ENCODE measurements at regions not wholly inside any gene's neighbourhood (a gene's known extent, or its start where the extent isn't known, plus 50 kb on each side); places are given as distances from the start of the nearest gene placed in this dataset.

DNA sequence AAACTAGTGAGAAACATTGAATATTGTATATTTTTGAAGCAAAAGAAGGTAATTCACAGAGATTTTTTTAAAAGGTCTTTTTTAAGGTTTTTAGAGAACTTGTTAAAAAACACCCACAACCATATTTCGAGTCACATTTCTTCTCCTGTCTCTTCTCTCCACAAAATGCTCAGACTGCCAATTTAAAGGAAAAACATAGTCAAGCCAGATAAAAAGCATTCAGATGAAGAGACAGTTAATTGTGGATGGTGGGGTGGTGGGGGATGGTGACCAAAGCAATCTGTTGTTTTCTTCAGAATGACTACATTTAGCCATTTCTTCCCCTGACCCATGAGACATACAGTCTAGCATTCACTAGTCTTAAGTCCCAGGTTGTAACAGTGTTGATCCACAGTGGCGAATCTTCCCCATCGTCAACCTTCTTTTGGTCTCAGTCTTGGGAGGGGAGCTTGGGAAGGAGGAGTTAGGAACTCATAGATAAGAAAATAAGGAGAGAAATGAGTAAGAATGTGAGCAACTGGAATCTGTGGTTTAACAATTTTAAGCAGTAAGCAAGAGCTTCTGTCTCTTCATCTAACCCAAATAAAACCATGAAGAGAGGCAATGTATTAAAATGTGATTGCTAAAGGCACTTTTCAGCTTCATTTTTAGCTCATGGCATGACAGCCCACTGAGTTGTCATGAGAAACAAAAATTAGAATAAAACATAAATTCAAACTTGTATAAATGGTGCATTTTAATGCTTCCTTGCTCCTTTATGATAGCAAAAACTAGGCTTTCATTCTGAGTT, 413.7 kb upstream of the FSHR start:
- Histone ChIP-seq H3K4me3 (no peak overlapping the region), H3K4me1 (ENCODE audit: insufficient read depth) (no peaks in the 10 kb centered on the region), H3K27me3 (replicated peaks; ENCODE audit: insufficient read depth) (no peaks in the 10 kb centered on the region), H3K9ac (no peak overlapping the region), H3F3A (ENCODE audit: insufficient read depth) (no peaks in the 10 kb centered on the region), H3K79me2 (ENCODE audit: insufficient read depth) (no peaks in the 10 kb centered on the region), H3K9me3 (ENCODE audit: low read depth) (no peaks in the 10 kb centered on the region), H2AFZ (no peak overlapping the region), H3K9me2 (ENCODE audit: insufficient read depth) (no peaks in the 10 kb centered on the region), H3K27ac (no peak overlapping the region), H3K4me2 (ENCODE audit: unreplicated experiment) (no peak overlapping the region), H4K20me1 (ENCODE audit: insufficient read depth) (no peaks in the 10 kb centered on the region), H3K36me3 (ENCODE audit: low read depth) (no peaks in the 10 kb centered on the region)
- DNase-seq: no peak
- TF ChIP-seq EZH2phosphoT487 (IDR thresholded peaks at IDR 0.05; ENCODE audit: insufficient read depth, low read depth) (no peak), EZH2 (IDR thresholded peaks at IDR 0.05; ENCODE audit: insufficient read depth, poor library complexity, severe bottlenecking) (no peak)
- WGBS, 2 experiments (ENCODE audit: low coverage in 1 of 2, low lambda C conversion rate in 2 of 2, missing lambda C conversion rate in 2 of 2): 30 to 31% methylated on average over 3 of the region's 3 CpGs
- in situ Hi-C loops (cut with MboI): no loop called here

DNA sequence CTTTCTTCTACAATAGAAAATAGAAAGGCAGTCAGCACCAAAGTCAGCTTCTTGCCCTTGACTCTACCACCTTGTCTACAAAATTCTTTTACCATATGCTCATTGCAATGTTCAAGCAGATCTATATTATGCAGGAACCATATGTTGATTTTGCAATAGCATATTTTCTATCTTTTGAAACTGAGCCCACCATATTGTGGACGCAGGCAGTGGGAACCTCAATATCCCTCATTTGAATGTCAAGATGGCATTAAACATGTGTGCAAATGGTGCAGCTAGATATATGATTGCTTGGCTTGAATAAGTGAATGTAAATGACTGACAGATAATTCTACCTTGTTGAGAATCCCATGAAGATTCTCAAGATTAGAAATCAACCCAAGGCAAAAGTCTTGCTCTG, 412.7 kb upstream of the FSHR start:
- no peak overlapping the region for H3K27ac ChIP-seq
- no peaks in the 10 kb centered on the region for H3K27me3 ChIP-seq (replicated peaks; ENCODE audit: insufficient read depth)
- WGBS, 2 experiments (ENCODE audit: low coverage in 1 of 2, low lambda C conversion rate in 2 of 2, missing lambda C conversion rate in 2 of 2): 3 to 18% methylated on average over 1 of the region's 1 CpG
- no peaks in the 10 kb centered on the region for H3F3A ChIP-seq (ENCODE audit: insufficient read depth)
- no peak overlapping the region for H3K4me2 ChIP-seq (ENCODE audit: unreplicated experiment)
- H3K9ac ChIP-seq: no peak overlapping the region
- no peak overlapping the region for H2AFZ ChIP-seq
- TF ChIP-seq EZH2 (IDR thresholded peaks at IDR 0.05; ENCODE audit: insufficient read depth, poor library complexity, severe bottlenecking) (no peak), EZH2phosphoT487 (IDR thresholded peaks at IDR 0.05; ENCODE audit: insufficient read depth, low read depth) (no peak)
- no peak for DNase-seq
- H3K4me1 ChIP-seq (ENCODE audit: insufficient read depth): no peaks in the 10 kb centered on the region
- H3K79me2 ChIP-seq (ENCODE audit: insufficient read depth): no peaks in the 10 kb centered on the region
- H3K9me3 ChIP-seq (ENCODE audit: low read depth): no peaks in the 10 kb centered on the region
- H4K20me1 ChIP-seq (ENCODE audit: insufficient read depth): no peaks in the 10 kb centered on the region
- no peaks in the 10 kb centered on the region for H3K36me3 ChIP-seq (ENCODE audit: low read depth)
- H3K4me3 ChIP-seq: no peak overlapping the region
- no peaks in the 10 kb centered on the region for H3K9me2 ChIP-seq (ENCODE audit: insufficient read depth)
- in situ Hi-C loops (cut with MboI): no loop called here

DNA sequence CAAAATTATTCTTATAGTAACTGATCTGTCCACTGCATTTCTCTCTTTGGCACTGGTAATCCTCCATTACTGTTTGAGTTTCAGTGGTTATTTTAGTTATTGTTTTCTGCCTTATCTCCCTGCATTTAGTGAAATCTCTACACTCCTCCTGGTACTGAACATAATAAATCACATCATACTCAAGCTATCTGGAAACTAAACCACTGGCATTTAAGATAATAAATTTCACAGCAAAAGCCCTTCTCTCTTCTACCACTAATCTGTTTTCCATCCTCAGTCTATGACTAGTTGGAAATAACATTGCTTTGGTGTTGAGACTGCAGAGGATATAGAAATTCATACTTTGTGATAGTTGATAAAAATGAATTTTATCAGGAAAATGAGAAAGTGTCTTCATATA, 399.3 kb upstream of the FSHR start:
- H3K79me2 ChIP-seq (ENCODE audit: insufficient read depth): no peaks in the 10 kb centered on the region
- no peak overlapping the region for H3K4me2 ChIP-seq (ENCODE audit: unreplicated experiment)
- no peaks in the 10 kb centered on the region for H3K36me3 ChIP-seq (ENCODE audit: low read depth)
- no peak overlapping the region for H3K9ac ChIP-seq
- H3K9me3 ChIP-seq (ENCODE audit: low read depth): no peaks in the 10 kb centered on the region
- H3K27ac ChIP-seq: no peak overlapping the region
- DNase-seq: no peak
- TF ChIP-seq EZH2 (IDR thresholded peaks at IDR 0.05; ENCODE audit: insufficient read depth, poor library complexity, severe bottlenecking) (no peak), EZH2phosphoT487 (IDR thresholded peaks at IDR 0.05; ENCODE audit: insufficient read depth, low read depth) (no peak)
- H4K20me1 ChIP-seq (ENCODE audit: insufficient read depth): no peaks in the 10 kb centered on the region
- H3K9me2 ChIP-seq (ENCODE audit: insufficient read depth): no peaks in the 10 kb centered on the region
- in situ Hi-C loops (cut with MboI): no loop called here
- H3K4me3 ChIP-seq: no peak overlapping the region
- no peak overlapping the region for H2AFZ ChIP-seq
- H3F3A ChIP-seq (ENCODE audit: insufficient read depth): no peaks in the 10 kb centered on the region
- no peaks in the 10 kb centered on the region for H3K27me3 ChIP-seq (replicated peaks; ENCODE audit: insufficient read depth)
- H3K4me1 ChIP-seq (ENCODE audit: insufficient read depth): no peaks in the 10 kb centered on the region

DNA sequence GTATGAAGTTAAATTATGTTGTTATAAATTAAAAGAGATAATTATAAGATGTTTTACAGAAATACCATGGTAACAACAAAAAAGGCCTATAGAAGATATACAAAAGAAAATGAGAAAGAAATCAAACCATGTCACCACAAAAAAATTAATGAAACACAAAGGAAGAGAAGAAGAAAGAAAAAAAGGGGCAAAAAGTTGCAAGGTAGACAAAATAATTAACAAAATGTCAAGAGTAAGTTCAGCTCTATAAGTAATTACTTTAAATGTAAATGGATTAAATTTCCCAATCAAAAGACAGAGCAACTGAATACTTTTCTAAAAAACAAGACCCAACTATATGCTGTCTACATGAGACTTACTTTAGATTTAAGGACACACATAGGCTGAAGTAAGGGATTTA, 378.4 kb upstream of the FSHR start:
- Histone ChIP-seq H3K27ac (no peak overlapping the region), H3K4me2 (ENCODE audit: unreplicated experiment) (no peak overlapping the region), H2AFZ (no peak overlapping the region), H3K4me3 (no peak overlapping the region), H3K4me1 (ENCODE audit: insufficient read depth) (no peaks in the 10 kb centered on the region), H3K36me3 (ENCODE audit: low read depth) (no peaks in the 10 kb centered on the region), H4K20me1 (ENCODE audit: insufficient read depth) (no peaks in the 10 kb centered on the region), H3K27me3 (replicated peaks; ENCODE audit: insufficient read depth) (no peaks in the 10 kb centered on the region), H3K79me2 (ENCODE audit: insufficient read depth) (no peaks in the 10 kb centered on the region), H3K9me2 (ENCODE audit: insufficient read depth) (no peaks in the 10 kb centered on the region), H3K9ac (no peak overlapping the region), H3F3A (ENCODE audit: insufficient read depth) (no peaks in the 10 kb centered on the region), H3K9me3 (ENCODE audit: low read depth) (peaks cover 15% of the 10 kb centered on the region)
- TF ChIP-seq EZH2 (IDR thresholded peaks at IDR 0.05; ENCODE audit: insufficient read depth, poor library complexity, severe bottlenecking) (no peak), EZH2phosphoT487 (IDR thresholded peaks at IDR 0.05; ENCODE audit: insufficient read depth, low read depth) (no peak)
- DNase-seq: no peak
- in situ Hi-C loops (cut with MboI): no loop called here
